Stimulated activated naive CD8-positive, alpha-beta T cell treated with anti-CD3 and anti-CD28 coated beads, Interleukin-15, amount 100 ng/mL, for 72 hours (primary cell): ENCODE measurements at regions not wholly inside any gene's neighbourhood (a gene's known extent, or its start where the extent isn't known, plus 50 kb on each side); places are given as distances from the start of the nearest gene placed in this dataset.
A peak's percentile ranks its signal among the peaks of the same experiment; 100 is the strongest.
"Not testable (repeated sequence)": the region's sequence is repeated elsewhere in the genome, so short reads cannot be mapped to it uniquely, and the experiment has no call there.

Experiments used
- ATAC-seq: fragments of 150-1000 bp; cut with Tn5 transposase; 2 replicates; pipeline ENCODE4 v1.10.0; 2021; ENCODE audit warnings: mild to moderate bottlenecking, moderate library complexity
- DNase-seq, 2 donors: peaks; one replicate each; pipeline ENCODE4 v3.0.0; 2021 to 2022
- H3K27ac Mint-ChIP-seq, 2 donors: one replicate each; pipeline ENCODE4 v1.8.0; 2022; ENCODE audit warnings: mild to moderate bottlenecking in 2 of 2, mixed read lengths in 2 of 2, moderate library complexity in 2 of 2
- H3K27me3 Mint-ChIP-seq: one replicate; pipeline ENCODE4 v1.8.0; 2022; ENCODE audit warnings: mixed read lengths
- H3K4me1 Mint-ChIP-seq: one replicate; pipeline ENCODE4 v1.8.0; 2022; ENCODE audit warnings: mild to moderate bottlenecking, mixed read lengths
- H3K4me3 Mint-ChIP-seq, 2 donors: one replicate each; pipeline ENCODE4 v1.8.0; 2022; ENCODE audit warnings: mild to moderate bottlenecking in 2 of 2, mixed read lengths in 2 of 2, moderate library complexity in 1 of 2
- H3K9me3 Mint-ChIP-seq, 2 donors: one replicate each; pipeline ENCODE4 v1.8.0; 2022; ENCODE audit warnings: mixed read lengths in 2 of 2

DNA sequence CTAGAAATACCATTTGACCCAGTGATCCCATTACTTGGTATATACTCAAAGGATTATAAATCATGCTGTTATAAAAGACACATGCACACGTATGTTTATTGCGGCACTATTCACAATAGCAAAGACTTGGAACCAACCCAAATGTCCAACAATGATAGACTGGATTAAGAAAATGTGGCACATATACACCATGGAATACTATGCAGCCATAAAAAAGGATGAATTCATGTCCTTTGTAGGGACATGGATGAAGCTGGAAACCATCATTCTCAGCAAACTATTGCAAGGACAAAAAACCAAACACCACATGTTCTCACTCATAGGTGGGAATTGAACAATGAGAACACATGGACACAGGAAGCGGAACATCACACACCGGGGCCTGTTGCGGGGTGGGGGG is 131.5 kb downstream of the ZFAND4 start:
- H3K27ac Mint-ChIP-seq, DNase-seq, H3K4me3 Mint-ChIP-seq, H3K4me1 Mint-ChIP-seq, ATAC-seq, H3K9me3 Mint-ChIP-seq, H3K27me3 Mint-ChIP-seq: not testable (repeated sequence)

DNA sequence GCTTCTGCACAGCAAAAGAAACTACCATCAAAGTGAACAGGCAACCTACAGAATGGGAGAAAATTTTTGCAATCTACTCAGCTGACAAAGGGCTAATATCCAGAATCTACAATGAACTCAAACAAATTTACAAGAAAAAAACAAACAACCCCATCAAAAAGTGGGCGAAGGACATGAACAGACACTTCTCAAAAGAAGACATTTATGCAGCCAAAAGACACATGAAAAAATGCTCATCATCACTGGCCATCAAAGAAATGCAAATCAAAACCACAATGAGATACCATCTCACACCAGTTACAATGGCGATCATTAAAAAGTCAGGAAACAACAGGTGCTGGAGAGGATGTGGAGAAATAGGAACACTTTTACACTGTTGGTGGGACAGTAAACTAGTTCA is 132.0 kb downstream of the ZFAND4 start:
- H3K4me1 Mint-ChIP-seq, H3K9me3 Mint-ChIP-seq, H3K4me3 Mint-ChIP-seq, ATAC-seq, DNase-seq, H3K27ac Mint-ChIP-seq, H3K27me3 Mint-ChIP-seq: not testable (repeated sequence)

DNA sequence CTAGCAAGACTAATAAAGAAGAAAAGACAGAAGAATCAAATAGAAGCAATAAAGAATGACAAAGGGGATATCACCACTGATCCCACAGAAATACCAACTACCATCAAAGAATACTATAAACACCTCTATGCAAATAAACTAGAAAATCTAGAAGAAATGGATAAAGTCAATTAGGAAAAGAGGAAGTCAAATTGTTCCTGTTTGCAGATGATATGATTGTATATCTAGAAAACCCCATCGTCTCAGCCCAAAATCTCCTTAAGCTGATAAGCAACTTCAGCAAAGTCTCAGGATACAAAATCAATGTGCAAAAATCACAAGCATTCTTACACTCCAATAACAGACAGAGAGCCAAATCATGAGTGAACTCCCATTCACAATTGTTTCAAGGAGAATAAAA is 133.0 kb downstream of the ZFAND4 start:
- not testable (repeated sequence) for H3K9me3 Mint-ChIP-seq, H3K4me3 Mint-ChIP-seq, ATAC-seq, H3K27ac Mint-ChIP-seq, H3K4me1 Mint-ChIP-seq, DNase-seq, H3K27me3 Mint-ChIP-seq

DNA sequence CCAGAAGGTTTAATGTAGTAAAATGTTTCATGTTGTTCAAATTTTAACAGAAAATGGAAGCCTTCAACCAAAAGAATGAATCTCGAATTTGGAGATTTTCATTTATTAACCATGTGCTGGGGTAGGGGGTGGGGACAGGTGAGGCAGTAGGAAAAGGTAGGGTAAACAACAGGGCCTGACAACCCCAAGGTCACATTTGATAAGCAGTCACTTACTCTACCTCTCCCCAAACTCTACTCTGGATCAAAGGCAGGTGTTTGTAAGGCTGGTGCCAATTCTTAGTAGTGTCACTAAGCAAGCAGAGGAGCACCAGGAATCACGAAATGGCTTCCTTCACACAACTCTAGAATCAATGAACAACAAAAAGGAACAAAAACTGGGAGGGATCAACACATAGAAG is 138.0 kb downstream of the ZFAND4 start:
- Mint-ChIP-seq H3K4me3 (no peak overlapping the region), H3K27me3 (no peaks in the 10 kb centered on the region), H3K4me1 (peaks cover under 1% of the 10 kb centered on the region), H3K27ac (no peak overlapping the region), H3K9me3 (peaks cover 0 to 7% of the 10 kb centered on the region in 2 donors)
- ATAC-seq (no peak), DNase-seq (no peak)

DNA sequence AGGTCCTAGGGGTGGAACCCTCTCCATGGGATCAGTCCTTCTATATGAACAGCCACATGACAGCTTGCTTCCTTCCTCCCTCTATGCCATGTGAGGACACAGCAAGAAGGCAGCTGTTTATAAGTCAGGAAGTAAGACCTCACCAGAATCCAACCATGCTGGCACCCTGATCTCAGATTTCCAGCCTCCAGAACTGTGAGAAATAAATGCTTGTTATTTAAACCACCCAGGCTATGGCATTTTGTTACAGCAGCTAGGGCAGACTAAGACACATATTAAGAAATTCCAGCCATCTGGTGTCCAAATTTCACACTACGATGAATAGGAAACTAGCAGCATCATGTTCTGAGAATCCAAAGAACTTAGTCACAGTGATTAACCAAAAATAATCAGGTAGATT is 140.1 kb downstream of the ZFAND4 start:
- H3K27ac Mint-ChIP-seq = no peak overlapping the region
- no peaks in the 10 kb centered on the region for H3K27me3 Mint-ChIP-seq
- no peak overlapping the region for H3K4me3 Mint-ChIP-seq
- DNase-seq (no peak), ATAC-seq (no peak)
- H3K9me3 Mint-ChIP-seq = no peaks in the 10 kb centered on the region
- H3K4me1 Mint-ChIP-seq = peaks cover 17% of the 10 kb centered on the region

DNA sequence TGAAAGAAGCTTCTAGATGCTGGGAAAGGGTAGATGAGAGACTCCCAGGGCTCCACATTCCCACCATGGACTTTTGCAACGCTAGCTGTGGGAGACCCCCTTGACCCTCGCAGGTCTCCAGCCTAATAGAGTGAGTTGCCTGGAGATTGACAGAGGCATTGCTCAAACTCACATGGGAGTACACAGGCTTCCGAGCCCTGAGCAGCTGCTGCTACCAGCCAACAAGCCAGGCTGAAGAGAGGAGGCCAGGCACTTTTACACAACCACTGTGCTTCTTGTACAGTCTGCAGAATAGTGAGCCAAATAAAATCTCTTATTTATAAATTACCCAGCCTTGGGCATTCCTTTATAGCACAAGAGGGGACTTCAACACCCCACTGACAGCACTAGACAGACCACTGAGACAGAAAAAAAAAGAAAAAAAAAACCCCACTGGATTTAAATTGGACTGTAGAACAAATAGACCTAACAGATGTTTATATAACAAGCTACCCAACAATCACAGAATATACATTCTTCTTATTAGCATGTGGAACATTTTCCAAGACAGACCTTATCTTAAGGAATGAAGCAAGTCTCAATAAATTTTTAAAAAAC is 146.2 kb downstream of the ZFAND4 start:
- no peak for DNase-seq
- no peak for ATAC-seq
- Mint-ChIP-seq H3K9me3 (no peaks in the 10 kb centered on the region), H3K4me3 (no peak overlapping the region), H3K4me1 (peaks cover 24% of the 10 kb centered on the region), H3K27me3 (no peaks in the 10 kb centered on the region), H3K27ac (no peak overlapping the region)

DNA sequence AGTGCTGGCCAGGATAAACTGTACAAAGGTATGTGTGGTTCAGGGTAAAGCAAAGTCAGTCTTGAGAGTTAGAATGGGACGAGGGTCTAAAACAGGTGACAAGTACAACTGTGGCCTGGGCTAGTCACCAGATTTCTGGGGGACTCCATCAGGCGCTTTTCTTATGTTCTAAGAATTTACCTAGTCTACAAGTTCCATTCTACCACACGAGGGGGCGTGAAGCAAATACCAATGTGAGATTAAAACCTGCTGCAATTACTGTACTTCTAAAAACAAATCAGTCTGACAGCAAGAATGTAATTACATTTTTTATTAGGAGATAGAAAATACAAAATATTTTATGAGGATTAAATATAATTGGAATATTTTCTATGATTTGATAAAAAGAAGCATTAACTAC is 146.5 kb downstream of the ALOX5 start:
- Mint-ChIP-seq H3K4me3 (no peak overlapping the region), H3K4me1 (peaks cover 14% of the 10 kb centered on the region), H3K27me3 (no peaks in the 10 kb centered on the region), H3K9me3 (no peaks in the 10 kb centered on the region), H3K27ac (no peak overlapping the region)
- DNase-seq (no peak), ATAC-seq (no peak)

DNA sequence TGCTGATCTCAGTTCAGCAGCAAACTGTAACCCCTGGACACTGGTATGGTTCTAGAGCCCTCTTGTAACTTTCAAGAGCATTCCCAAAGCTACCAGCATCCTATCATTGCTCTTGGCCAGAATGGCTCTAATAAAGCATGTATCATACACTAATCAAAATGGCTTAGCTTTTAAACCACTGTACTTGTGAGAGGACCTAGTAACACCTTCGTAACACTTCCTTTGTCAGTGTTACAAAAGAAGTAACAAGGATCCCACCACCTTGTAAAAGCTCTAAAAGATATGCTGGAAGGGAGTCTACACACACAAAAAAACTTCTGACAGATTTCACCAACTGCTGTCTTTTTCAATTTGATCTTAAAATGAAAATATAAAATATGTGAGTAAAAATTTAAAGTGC is 144.7 kb downstream of the ALOX5 start:
- ATAC-seq (no peak), DNase-seq (no peak)
- H3K27me3 Mint-ChIP-seq = no peaks in the 10 kb centered on the region
- no peaks in the 10 kb centered on the region for H3K9me3 Mint-ChIP-seq
- no peak overlapping the region for H3K27ac Mint-ChIP-seq
- H3K4me3 Mint-ChIP-seq = no peak overlapping the region
- peaks cover 26% of the 10 kb centered on the region for H3K4me1 Mint-ChIP-seq

DNA sequence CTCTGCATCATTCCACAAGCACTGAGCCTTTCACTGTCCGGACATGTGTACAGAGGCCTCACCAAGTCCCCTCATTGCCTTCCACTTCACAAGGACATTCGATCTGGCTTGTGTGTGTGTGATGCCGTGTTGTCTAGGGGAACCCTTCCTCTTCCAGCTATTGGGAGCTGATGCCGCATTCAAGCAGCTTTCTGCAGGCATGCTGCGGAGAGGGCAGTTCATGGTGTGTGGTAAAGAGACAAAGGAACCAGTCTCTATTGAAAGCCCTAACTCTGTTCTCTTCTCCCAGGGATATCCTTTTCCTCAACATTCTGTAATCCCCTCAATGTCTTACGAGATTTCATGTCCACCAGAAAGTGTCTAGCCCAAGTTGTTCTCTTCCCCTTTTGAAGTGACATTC is 141.6 kb downstream of the ALOX5 start:
- Mint-ChIP-seq H3K9me3 (no peaks in the 10 kb centered on the region), H3K27ac (peak overlapping the region; percentile 10 to 36), H3K4me3 (no peak overlapping the region), H3K27me3 (no peaks in the 10 kb centered on the region), H3K4me1 (peaks cover 26% of the 10 kb centered on the region)
- no peak for DNase-seq
- ATAC-seq = no peak

DNA sequence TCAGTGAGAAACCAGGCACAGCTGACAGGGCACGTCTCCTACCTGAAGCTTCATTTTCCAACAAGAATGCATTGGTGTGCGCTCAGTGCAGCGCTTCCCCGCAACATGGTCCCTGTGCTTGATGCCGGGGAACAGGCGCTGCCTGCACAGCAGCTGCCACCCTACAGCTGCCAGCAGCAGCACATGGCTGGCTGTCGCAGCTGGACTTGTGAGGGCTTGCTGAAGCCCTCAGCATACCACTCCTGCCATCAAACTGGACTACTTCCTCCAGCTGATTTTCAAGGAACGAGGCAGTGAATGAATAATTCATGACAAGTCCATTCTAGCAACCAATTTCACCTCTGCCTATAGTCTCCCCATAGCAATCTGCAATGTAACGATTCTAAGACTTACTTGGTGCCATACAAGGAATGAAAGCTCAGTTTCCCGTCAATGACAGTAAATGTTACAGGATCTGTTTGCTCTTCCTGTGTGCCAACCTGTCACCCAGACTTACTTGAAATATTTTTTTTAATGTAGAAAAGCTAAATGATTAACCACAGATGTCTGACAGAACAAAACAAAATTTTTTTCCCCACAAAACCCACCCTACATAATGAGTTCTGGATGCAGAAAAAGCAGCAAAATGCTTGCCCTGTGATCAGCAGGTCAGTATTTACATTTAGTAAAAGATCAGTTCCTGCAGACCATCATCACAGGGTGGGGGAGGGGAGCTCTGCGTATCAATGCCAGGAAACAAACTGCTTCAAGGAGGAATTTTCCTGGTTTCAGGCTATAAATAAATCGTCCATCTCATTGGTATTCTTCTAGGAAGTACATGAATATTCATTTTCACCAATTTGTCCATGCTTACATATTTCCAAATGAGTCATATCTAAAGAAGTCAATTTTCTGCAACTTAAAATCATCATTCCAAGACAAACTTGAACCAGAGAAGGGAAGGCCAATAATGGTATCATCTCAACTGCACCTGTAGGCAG is 140.6 kb downstream of the ALOX5 start:
- DNase-seq = no peak
- no peaks in the 10 kb centered on the region for H3K9me3 Mint-ChIP-seq
- H3K27ac Mint-ChIP-seq = no peak overlapping the region
- no peaks in the 10 kb centered on the region for H3K27me3 Mint-ChIP-seq
- no peak for ATAC-seq
- peaks cover 24% of the 10 kb centered on the region for H3K4me1 Mint-ChIP-seq
- no peak overlapping the region for H3K4me3 Mint-ChIP-seq

DNA sequence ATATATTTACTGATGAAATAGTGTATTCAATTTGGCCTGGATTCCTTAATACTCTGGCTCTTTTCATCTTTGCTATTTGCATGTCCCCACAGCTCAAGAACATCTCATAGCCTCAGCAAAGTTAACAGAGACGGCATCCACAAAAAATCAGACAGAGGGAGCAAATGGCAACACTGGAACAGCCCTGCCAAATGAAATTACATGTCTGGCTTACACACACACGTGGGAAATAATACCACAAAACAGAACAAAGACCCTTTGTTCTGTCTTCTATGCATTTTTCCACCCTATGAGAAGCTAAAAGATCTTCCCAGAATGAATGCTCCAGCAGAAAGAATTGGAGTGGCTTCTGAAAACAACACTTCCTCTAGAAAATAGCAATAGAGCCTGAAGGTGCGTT is 139.5 kb downstream of the ALOX5 start:
- ATAC-seq = no peak
- no peaks in the 10 kb centered on the region for H3K27me3 Mint-ChIP-seq

DNA sequence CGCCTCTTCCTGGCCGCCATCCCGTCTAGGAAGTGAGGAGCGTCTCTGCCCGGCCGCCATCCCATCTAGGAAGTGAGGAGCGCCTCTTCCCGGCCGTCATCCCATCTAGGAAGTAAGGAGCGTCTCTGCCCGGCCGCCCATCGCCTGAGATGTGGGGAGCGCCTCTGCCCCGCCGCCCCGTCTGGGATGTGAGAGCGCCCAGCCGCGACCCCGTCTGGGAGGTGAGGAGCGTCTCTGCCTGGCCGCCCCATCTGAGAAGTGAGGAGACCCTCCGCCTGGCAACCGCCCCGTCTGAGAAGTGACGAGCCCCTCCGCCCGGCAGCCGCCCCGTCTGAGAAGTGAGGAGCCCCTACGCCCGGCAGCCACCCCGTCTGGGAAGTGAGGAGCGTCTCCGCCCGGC is 137.9 kb downstream of the ALOX5 start:
- H3K27ac Mint-ChIP-seq, H3K4me3 Mint-ChIP-seq, ATAC-seq, DNase-seq, H3K9me3 Mint-ChIP-seq, H3K27me3 Mint-ChIP-seq: not testable (repeated sequence)
- peaks cover 21% of the 10 kb centered on the region for H3K4me1 Mint-ChIP-seq

More for the DNA sequence above, 139.5 kb downstream of the ALOX5 start:
- peak overlapping the region in 1 of 2 donors; percentile 72 for H3K27ac Mint-ChIP-seq
- DNase-seq = no peak
- H3K4me1 Mint-ChIP-seq = peaks cover 21% of the 10 kb centered on the region
- H3K4me3 Mint-ChIP-seq = no peak overlapping the region
- H3K9me3 Mint-ChIP-seq = no peaks in the 10 kb centered on the region

DNA sequence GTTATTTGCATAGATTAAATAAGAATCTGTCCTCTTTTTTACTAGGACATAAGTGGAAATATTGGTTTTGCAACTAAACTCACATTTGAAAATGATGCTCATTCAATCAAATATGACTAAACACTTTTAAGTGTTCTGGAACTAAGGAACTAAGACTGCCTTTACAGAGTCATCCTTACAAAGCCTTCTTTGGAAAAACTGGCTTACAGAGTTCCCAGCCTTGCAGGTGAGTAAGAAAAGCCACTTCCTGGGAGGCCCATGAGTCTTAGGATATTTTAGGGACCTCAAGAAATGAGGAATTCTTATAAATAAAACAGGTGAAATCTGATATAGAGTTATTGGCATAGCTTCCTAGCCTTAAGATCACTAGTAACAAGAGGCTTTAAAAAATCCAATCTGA is 135.5 kb downstream of the ALOX5 start:
- Mint-ChIP-seq H3K27ac (no peak overlapping the region), H3K4me3 (no peak overlapping the region), H3K4me1 (peaks cover 3% of the 10 kb centered on the region), H3K9me3 (no peaks in the 10 kb centered on the region), H3K27me3 (no peaks in the 10 kb centered on the region)
- DNase-seq = no peak
- no peak for ATAC-seq

DNA sequence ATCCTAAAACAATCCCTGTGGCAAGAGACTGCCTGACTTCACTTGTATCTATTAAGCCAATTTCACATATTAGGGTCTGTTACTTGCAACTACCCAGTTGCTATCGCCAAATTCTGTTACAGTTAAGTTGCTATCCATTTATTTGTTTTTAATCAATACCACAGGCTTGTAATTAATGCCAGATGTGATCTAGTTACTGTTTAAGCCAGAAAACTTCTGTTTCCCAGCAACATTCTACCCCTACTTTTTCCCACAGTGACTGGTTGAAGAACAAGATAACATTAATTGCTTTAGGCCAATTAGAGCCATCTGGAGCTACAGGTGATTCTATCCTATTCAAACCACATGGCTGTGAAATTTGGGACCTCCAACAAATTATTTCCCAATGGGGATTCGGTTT is 131.3 kb downstream of the ALOX5 start:
- Mint-ChIP-seq H3K27ac (no peak overlapping the region), H3K9me3 (no peaks in the 10 kb centered on the region), H3K27me3 (no peaks in the 10 kb centered on the region), H3K4me1 (peaks cover 9% of the 10 kb centered on the region), H3K4me3 (no peak overlapping the region)
- no peak for ATAC-seq
- DNase-seq = no peak

DNA sequence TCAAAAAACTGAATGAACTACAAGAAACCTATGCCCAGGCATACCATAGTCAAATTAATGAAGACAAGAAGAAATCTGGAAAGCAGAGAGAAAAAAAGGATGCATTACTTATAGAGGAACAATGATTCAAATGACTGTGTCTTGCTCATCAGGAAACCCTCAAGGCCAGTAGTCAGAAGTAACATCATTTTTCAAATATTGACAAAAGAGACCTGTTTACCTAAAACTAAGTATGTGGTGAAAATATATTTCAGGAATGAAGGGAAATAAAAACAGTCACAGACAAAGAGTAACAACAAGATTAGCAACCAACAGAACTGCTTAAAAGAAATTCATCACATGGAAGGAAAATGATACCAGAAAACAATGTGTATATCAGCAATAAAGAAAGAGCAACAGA is 128.4 kb downstream of the ALOX5 start:
- DNase-seq = no peak
- Mint-ChIP-seq H3K27me3 (no peaks in the 10 kb centered on the region), H3K9me3 (peaks cover 0 to 2% of the 10 kb centered on the region in 2 donors), H3K27ac (no peak overlapping the region), H3K4me3 (no peak overlapping the region), H3K4me1 (peaks cover 16% of the 10 kb centered on the region)
- no peak for ATAC-seq

DNA sequence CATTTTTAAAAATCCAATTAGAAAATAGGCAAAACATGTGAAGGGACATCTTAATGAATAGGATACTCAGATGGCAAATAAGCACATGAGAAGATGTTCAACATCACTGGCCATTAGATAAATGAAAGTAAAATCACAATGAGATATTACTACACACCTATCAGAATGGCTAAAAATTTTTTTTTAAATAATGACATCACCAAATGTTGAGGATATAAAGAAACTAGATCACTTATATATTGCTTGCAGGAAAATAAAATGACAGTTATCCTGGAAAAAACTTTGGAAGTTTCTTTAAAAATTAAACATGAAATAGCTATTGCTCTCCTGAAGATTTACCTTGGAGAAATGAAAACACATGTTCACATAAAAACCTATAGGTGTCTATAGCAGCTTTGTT is 127.8 kb downstream of the ALOX5 start:
- Mint-ChIP-seq H3K9me3 (peaks cover 3 to 9% of the 10 kb centered on the region in 2 donors), H3K27ac (no peak overlapping the region), H3K27me3 (no peaks in the 10 kb centered on the region), H3K4me3 (no peak overlapping the region), H3K4me1 (peaks cover 16% of the 10 kb centered on the region)
- ATAC-seq (no peak), DNase-seq (no peak)
